ENCODE measurements at regions not wholly inside any gene's neighbourhood (a gene's known extent, or its start where the extent isn't known, plus 50 kb on each side); places are given as distances from the start of the nearest gene placed in this dataset.
"Not testable (repeated sequence)": the region's sequence is repeated elsewhere in the genome, so short reads cannot be mapped to it uniquely, and the experiment has no call there.

DNA sequence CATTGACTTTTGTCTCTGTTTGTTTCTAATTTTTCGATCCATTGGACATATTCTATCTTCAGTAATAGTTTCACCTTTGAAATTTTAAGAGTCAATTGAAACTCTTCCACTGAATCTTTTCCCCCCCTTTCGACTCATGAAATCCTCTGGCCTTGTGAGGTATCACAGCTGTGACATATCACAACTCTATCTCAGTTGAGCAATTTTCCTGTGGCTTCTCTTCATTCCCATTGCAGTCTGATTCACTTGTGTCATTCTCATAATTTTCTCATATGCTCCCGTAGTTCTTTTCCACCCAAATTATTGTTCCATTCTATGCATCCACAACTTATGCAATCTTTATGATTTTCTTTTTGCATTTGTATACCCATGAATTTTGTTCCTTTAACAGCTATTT is 261.6 kb downstream of the DACT1 start:
- Histone ChIP-seq H3K9ac (ENCODE audit: low read depth, low read length) (no peak overlapping the region), H3K9me3 (ENCODE audit: control insufficient read depth, insufficient read depth, low read length) (peaks cover 8% of the 10 kb centered on the region), H3K36me3 (ENCODE audit: insufficient read depth, low read length) (no peaks in the 10 kb centered on the region), H3K4me1 (ENCODE audit: insufficient read depth, low read length) (no peaks in the 10 kb centered on the region)

DNA sequence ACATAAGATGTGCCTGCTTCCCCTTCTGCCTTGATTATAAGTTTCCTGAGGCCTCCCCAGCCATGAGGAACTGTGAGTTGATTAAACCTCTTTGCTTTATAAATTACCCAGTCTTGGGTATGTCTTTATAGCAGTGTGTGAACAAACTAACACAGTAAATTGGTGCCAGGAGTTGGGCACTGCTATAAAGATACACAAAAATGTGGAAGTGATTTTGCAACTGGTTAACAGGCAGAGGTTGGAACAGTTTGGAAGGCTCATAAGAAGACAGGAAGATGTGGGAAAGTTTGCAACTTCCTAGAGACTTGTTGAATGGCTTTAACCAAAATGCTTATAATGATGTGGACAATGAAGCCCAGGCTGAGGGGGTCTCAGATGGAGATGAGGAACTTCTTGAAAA is 264.1 kb downstream of the DACT1 start:
- H3K36me3 ChIP-seq (ENCODE audit: insufficient read depth, low read length), result no peaks in the 10 kb centered on the region
- no peak overlapping the region for H3K9ac ChIP-seq (ENCODE audit: low read depth, low read length)
- peaks cover 8% of the 10 kb centered on the region for H3K9me3 ChIP-seq (ENCODE audit: control insufficient read depth, insufficient read depth, low read length)
- H3K4me1 ChIP-seq (ENCODE audit: insufficient read depth, low read length), result no peaks in the 10 kb centered on the region

DNA sequence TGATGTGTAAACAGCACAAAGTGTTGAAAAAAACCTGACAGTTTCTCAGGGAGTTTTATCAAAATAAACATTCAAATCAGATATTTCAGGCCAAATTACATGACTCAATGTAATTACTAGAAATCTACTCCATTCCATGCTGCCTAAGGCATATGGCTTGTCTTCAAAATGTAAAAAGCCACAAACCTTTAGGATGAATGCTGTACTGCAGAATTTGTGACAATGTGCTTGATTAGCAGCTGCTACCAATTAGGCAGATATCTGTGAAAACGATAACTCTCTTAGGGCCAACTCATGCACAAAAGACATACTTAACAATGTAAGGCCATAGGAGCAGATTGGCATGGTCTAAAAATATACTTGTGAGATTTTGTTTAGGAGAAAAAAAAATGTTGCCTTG is 267.0 kb downstream of the DACT1 start:
- Histone ChIP-seq H3K9me3 (ENCODE audit: control insufficient read depth, insufficient read depth, low read length) (peaks cover 8% of the 10 kb centered on the region), H3K4me1 (ENCODE audit: insufficient read depth, low read length) (no peaks in the 10 kb centered on the region), H3K9ac (ENCODE audit: low read depth, low read length) (no peak overlapping the region), H3K36me3 (ENCODE audit: insufficient read depth, low read length) (no peaks in the 10 kb centered on the region)

DNA sequence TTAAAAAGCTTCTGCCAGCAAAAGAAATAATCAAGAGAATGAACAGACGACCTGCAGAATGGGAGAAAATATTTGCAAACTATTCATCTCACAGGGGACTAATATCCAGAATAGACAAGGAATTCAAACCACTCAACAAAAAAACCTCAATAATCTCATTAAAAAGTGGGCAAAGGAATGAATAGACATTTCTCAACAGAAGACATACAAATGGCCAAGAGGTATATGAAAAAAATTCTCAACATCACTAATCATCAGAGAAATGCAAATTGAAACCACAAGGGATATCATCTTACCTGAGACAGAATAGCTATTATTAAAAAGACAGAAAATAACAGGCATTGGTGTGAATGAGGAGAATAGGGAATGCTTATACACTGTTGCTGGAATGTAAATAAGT is 270.0 kb downstream of the DACT1 start:
- peaks cover 8% of the 10 kb centered on the region for H3K9me3 ChIP-seq (ENCODE audit: control insufficient read depth, insufficient read depth, low read length)

DNA sequence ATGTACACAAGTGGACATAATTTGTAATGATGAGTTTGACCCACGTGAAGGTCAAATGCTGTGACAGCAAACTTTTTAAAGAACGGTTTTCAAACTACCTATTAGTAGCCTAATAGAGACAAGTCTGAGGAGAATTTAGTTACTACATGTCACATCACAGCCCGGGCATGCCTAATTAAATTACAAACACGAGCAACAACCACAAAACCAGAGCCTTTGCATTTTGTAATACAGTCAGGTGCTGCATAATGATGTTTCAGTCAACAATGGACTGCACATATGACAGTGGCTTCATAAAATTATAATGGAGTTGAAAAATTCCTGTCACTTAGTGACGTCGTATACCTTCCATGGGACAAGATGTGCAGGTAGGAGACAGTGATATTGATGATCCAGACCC is 274.5 kb downstream of the DACT1 start:
- H3K36me3 ChIP-seq (ENCODE audit: insufficient read depth, low read length), result no peaks in the 10 kb centered on the region

More for the DNA sequence above, 270.0 kb downstream of the DACT1 start:
- no peak overlapping the region for H3K9ac ChIP-seq (ENCODE audit: low read depth, low read length)
- no peaks in the 10 kb centered on the region for H3K36me3 ChIP-seq (ENCODE audit: insufficient read depth, low read length)
- no peaks in the 10 kb centered on the region for H3K4me1 ChIP-seq (ENCODE audit: insufficient read depth, low read length)

DNA sequence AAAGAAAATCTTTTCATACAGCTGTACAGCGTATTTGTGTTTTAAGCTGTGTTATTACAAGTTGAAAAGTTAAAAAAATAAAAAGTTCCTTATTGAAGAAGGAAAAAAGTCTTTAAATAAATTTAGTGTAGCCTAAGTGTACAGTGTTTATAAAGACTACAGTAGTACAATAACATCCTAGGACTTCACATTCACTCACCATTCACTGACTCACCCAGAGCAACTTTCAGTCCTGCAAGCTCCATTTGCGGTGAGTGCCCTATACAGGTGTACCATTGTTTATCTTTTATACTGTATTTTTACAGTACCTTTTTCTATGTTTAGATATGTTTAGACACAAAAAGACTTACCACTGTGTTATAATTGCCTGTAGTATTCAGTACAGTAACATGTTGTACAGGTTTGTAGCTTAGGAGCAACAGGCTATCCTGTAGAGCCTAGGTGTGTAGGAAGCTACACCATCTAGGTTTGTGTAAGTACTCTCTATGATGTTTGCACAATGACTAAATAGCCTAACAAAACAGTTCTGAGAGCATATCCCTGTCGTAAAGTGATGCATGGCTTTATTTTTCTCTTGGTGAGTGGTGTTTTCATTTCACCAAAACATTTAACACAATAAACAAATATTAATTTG is 275.2 kb downstream of the DACT1 start:
- H3K9ac ChIP-seq (ENCODE audit: low read depth, low read length), result no peak overlapping the region
- H3K4me1 ChIP-seq (ENCODE audit: insufficient read depth, low read length), result no peaks in the 10 kb centered on the region
- no peaks in the 10 kb centered on the region for H3K9me3 ChIP-seq (ENCODE audit: control insufficient read depth, insufficient read depth, low read length)
- no peaks in the 10 kb centered on the region for H3K36me3 ChIP-seq (ENCODE audit: insufficient read depth, low read length)

More for the DNA sequence above, 274.5 kb downstream of the DACT1 start:
- no peak overlapping the region for H3K9ac ChIP-seq (ENCODE audit: low read depth, low read length)
- no peaks in the 10 kb centered on the region for H3K4me1 ChIP-seq (ENCODE audit: insufficient read depth, low read length)
- H3K9me3 ChIP-seq (ENCODE audit: control insufficient read depth, insufficient read depth, low read length), result no peaks in the 10 kb centered on the region

DNA sequence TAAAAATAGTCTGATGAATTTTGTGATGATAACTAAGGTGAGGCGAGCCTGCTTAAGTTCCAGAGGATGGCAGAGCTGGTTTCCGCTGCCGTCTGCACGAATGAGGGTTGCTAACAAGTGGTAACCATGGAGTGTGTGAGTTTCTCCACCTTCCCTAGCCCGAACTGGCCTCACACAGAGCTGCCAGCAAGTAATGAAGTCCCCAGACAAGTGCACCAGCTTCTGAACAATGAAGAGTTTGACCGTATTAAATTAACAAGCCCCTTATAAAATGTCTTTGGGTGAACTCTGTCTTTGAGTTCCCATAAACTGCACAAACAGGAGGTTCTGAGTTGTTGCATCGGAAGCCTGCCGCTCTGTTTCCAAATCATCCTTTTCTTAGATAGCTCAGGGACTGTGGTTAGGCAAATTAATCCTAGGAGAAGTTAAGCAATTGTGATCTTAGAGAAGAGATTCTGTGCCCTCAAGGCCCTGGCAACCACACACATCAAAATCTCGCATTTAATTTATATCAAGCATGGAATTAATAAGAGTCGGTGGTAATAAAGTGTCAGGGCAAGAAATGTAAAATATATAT is 274.1 kb upstream of the DAAM1 start:
- no peak overlapping the region for H3K9ac ChIP-seq (ENCODE audit: low read depth, low read length)
- H3K9me3 ChIP-seq (ENCODE audit: control insufficient read depth, insufficient read depth, low read length), result no peaks in the 10 kb centered on the region
- H3K36me3 ChIP-seq (ENCODE audit: insufficient read depth, low read length), result no peaks in the 10 kb centered on the region
- H3K4me1 ChIP-seq (ENCODE audit: insufficient read depth, low read length), result no peaks in the 10 kb centered on the region

DNA sequence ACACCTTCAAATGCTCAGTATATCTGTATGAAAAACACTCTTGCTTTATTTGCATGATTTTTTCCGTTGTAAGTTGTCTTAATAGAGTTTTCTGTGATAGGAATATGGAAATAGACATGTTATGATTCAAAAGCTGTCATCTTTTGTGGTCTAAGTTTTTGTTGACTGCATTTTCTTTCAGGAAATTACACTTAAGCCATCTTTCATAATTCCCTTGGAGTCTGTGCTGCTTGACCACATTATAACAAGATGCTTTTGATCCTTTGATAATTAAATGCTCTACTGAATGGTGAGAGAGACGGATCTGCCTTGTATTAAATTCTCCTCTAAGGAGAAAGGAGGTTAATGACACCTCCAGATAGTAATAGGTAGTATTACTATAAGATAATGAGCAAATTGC is 272.8 kb upstream of the DAAM1 start:
- Histone ChIP-seq H3K9me3 (ENCODE audit: control insufficient read depth, insufficient read depth, low read length) (no peaks in the 10 kb centered on the region), H3K36me3 (ENCODE audit: insufficient read depth, low read length) (no peaks in the 10 kb centered on the region), H3K4me1 (ENCODE audit: insufficient read depth, low read length) (no peaks in the 10 kb centered on the region), H3K9ac (ENCODE audit: low read depth, low read length) (no peak overlapping the region)

DNA sequence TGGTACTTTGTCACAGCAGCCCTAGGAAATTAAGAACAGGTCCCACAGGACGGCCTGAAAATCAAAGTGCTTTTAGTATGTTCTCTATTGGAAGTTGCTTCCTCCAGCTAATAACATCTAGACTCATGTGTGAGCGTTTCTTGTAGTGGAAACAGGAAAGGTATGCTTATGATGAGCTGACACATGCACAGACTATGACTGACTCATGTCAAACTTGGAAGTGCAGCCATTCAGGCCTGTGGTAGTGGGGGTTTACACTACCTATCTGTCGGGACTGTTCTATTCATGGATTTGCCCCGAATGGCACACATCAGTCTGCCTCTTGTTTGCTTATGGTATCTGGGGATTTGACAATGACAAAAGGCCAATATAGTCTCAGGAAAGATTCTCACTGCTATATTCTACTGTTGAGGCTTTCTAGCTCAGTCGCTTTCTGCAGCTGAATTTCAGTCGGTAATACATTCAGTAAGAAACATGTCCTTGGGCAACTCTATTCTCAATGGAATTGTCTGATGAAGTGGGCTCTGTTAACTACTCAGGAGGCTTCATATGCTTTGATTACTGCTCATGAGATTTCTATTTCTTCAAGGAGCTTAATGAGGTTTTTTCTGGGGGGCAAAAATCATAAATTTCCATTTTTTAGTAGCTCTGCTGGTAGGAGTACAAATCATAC is 270.3 kb upstream of the DAAM1 start:
- H3K4me1 ChIP-seq (ENCODE audit: insufficient read depth, low read length), result no peaks in the 10 kb centered on the region
- no peaks in the 10 kb centered on the region for H3K9me3 ChIP-seq (ENCODE audit: control insufficient read depth, insufficient read depth, low read length)
- no peaks in the 10 kb centered on the region for H3K36me3 ChIP-seq (ENCODE audit: insufficient read depth, low read length)
- no peak overlapping the region for H3K9ac ChIP-seq (ENCODE audit: low read depth, low read length)

DNA sequence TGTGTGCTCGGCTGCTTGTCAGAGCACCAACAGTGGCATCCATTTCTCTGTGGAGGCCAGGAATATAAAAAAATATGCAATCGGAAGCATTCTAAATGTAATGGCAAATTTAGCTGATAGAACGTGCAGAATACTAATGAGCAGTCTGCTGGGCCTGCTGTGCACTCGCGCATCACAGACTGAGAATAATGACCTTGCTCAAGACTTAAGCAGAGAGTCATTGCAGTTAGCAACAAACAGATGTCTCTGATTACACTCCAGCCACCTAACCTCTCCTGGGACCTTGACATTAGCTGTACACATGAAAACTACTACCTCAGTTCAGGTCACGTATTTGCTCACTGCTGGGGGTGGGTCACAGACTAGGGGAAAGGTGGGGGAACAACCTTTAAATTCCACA is 269.2 kb upstream of the DAAM1 start:
- Histone ChIP-seq H3K9me3 (ENCODE audit: control insufficient read depth, insufficient read depth, low read length) (no peaks in the 10 kb centered on the region), H3K4me1 (ENCODE audit: insufficient read depth, low read length) (no peaks in the 10 kb centered on the region), H3K36me3 (ENCODE audit: insufficient read depth, low read length) (no peaks in the 10 kb centered on the region), H3K9ac (ENCODE audit: low read depth, low read length) (no peak overlapping the region)

DNA sequence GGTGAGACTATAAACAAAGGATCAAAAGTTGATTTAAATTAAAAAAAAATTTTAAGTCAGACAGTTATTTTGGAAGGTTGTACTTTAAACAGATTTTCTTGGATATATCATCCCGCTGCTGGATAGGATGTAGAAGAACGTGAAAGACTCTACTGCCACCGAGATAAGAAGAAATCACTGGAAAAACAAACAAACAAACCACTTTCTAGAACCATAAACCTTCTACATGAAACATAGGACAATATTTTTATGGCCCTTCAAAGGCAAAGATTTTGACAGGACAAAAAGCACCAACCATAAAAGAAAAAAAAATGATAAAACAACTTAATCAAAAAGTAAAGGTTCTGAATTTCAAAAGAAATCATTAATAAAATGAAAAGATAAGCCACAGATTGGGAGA is 268.2 kb upstream of the DAAM1 start:
- Histone ChIP-seq H3K9ac (ENCODE audit: low read depth, low read length) (no peak overlapping the region), H3K9me3 (ENCODE audit: control insufficient read depth, insufficient read depth, low read length) (no peaks in the 10 kb centered on the region), H3K4me1 (ENCODE audit: insufficient read depth, low read length) (no peaks in the 10 kb centered on the region), H3K36me3 (ENCODE audit: insufficient read depth, low read length) (no peaks in the 10 kb centered on the region)

DNA sequence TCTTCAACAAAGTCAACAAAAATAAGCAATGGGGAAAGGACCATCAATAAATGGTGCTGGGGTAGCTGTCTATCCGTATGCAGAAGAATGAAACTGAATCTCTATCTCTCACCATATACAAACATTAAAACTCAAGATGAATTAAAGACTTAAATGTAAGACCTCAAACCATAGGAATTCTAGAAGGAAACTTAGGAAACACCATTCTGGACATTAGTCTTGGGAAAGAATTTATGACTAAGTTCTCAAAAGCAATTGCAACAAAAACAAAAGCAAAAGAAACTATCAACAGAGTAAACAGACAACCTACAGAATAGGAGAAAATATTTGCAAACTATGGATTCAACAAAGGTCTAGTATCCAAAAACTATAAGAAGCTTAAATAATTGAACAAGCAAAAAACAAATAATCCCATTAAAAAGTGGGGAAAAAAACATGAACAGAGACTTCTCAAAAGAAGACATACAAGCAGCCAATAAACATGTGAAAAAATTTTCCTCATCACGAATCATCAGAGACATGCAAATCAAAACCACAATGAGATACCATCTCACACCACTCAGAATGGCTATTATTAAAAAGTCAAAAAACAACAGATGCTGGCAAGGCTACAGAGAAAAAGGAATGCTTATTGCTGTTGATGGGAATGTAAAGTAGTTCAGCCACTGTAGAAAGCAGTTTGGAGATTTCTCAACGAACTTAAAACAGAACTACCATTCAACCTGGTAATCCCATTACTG is 266.1 kb upstream of the DAAM1 start:
- not testable (repeated sequence) for H3K4me1 ChIP-seq (ENCODE audit: insufficient read depth, low read length); H3K9ac ChIP-seq (ENCODE audit: low read depth, low read length); H3K9me3 ChIP-seq (ENCODE audit: control insufficient read depth, insufficient read depth, low read length); H3K36me3 ChIP-seq (ENCODE audit: insufficient read depth, low read length)

DNA sequence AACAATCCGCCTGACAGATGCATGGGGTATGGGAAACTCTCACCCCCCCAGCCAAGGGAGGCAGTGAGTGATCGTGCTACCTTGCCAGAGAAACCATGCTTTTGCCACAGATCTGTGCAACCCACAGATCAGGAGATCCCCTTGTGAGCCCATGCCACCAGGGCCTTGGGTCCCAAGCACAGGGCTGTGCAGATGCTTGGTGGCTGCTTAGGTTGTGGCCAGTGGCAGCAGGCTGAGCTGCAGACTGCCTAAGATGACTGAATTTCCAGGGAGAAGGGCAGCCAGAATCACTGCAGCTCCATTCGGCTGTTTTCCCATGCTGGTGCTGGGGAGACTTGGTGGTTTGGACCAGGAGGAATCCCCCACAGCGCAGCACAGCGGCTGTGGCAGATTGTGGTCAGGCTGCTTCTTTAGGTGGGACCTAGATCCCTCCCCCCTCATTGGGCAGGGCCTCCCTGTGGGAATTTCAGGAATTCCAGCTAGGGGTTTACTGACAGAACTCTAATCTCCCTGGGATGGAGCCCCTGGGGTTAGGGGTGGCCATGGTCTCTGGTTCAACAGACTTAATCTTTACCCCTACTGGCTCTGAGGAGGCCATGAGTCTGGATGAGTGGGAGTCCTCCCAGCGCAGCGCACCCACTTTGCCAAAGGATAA is 264.6 kb upstream of the DAAM1 start:
- no peaks in the 10 kb centered on the region for H3K4me1 ChIP-seq (ENCODE audit: insufficient read depth, low read length)
- H3K9me3 ChIP-seq (ENCODE audit: control insufficient read depth, insufficient read depth, low read length), result no peaks in the 10 kb centered on the region
- H3K9ac ChIP-seq (ENCODE audit: low read depth, low read length), result no peak overlapping the region
- no peaks in the 10 kb centered on the region for H3K36me3 ChIP-seq (ENCODE audit: insufficient read depth, low read length)

DNA sequence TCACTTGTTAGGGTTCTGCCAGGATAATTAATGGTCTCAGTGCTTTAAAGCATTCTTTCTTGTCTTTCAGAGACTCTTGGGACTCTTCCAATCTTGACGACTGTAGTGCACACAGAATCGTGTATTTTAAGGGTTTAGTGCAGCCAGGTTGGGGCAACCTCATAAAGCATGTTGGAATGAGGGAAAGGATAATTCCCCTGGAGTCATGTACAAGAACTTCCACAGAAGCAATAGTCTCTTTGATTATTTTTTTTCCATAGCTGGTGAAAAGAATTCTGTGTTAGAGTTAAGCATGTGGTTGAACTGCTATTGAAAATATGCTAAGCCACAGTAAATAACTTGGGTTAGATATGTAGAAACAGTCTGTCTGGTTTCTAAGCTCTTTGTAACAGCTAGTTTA is 246.8 kb upstream of the DAAM1 start:
- Histone ChIP-seq H3K36me3 (ENCODE audit: insufficient read depth, low read length) (no peaks in the 10 kb centered on the region), H3K9me3 (ENCODE audit: control insufficient read depth, insufficient read depth, low read length) (no peaks in the 10 kb centered on the region), H3K9ac (ENCODE audit: low read depth, low read length) (no peak overlapping the region), H3K4me1 (ENCODE audit: insufficient read depth, low read length) (no peaks in the 10 kb centered on the region)

All from ES-I3 (cell line).